Uterus (tissue), 2 donors: ENCODE measurements at regions not wholly inside any gene's neighbourhood (a gene's known extent, or its start where the extent isn't known, plus 50 kb on each side); places are given as distances from the start of the nearest gene placed in this dataset.

Experiments used
- POLR2A ChIP-seq, 2 donors: fragments of 450-650 bp; IDR thresholded peaks; one replicate each; pipeline ENCODE4 v1.6.1; 2016; ENCODE audit warnings: antibody characterized with exemption in 2 of 2, mild to moderate bottlenecking in 1 of 2, moderate library complexity in 1 of 2
- TF ChIP-seq, protein P1 (sequence below), 4 experiments: fragments of 200-600 bp in 2 of 4; fragments of 450-650 bp in 2 of 4; sonication (generic) in 2 of 4; IDR thresholded peaks; one replicate each; pipeline ENCODE4 v1.5.1; 2016 to 2019; ENCODE audit warnings: antibody characterized with exemption in 4 of 4, mild to moderate bottlenecking in 2 of 4, moderate library complexity in 1 of 4

GRCh38 chr4:13711233-13711785 is 83.8 kb upstream of the BOD1L1 start:
- TF ChIP-seq, protein P1, sequence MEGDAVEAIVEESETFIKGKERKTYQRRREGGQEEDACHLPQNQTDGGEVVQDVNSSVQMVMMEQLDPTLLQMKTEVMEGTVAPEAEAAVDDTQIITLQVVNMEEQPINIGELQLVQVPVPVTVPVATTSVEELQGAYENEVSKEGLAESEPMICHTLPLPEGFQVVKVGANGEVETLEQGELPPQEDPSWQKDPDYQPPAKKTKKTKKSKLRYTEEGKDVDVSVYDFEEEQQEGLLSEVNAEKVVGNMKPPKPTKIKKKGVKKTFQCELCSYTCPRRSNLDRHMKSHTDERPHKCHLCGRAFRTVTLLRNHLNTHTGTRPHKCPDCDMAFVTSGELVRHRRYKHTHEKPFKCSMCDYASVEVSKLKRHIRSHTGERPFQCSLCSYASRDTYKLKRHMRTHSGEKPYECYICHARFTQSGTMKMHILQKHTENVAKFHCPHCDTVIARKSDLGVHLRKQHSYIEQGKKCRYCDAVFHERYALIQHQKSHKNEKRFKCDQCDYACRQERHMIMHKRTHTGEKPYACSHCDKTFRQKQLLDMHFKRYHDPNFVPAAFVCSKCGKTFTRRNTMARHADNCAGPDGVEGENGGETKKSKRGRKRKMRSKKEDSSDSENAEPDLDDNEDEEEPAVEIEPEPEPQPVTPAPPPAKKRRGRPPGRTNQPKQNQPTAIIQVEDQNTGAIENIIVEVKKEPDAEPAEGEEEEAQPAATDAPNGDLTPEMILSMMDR (IDR thresholded peaks at IDR 0.05), result no peak
- TF ChIP-seq POLR2A (IDR thresholded peaks at IDR 0.05), result no peak
